ENCODE measurements at regions not wholly inside any gene's neighbourhood (a gene's known extent, or its start where the extent isn't known, plus 50 kb on each side); places are given as distances from the start of the nearest gene placed in this dataset.

DNA sequence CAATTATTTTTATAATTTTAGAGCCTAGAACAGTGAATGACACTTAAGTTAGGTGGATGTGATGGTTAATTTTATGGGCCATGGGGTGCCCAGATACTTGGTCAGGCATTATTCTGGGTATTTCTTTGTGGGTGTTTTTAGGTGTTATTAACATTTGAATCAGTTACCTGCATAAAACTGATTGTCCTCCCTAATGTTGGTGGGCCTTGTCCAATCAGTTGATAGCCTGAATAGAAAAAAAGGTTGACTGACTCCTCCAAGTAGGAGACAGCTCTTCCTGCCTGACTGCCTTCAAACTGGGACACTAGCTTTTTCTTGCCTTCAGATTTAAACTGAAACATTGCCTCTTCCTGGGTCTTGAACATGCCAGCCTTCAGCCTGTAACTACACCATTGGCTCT lies 312.9 kb upstream of the FIGN start:
- no peak overlapping the region for H3K4me3 ChIP-seq
- no peak overlapping the region for H3K27ac ChIP-seq

DNA sequence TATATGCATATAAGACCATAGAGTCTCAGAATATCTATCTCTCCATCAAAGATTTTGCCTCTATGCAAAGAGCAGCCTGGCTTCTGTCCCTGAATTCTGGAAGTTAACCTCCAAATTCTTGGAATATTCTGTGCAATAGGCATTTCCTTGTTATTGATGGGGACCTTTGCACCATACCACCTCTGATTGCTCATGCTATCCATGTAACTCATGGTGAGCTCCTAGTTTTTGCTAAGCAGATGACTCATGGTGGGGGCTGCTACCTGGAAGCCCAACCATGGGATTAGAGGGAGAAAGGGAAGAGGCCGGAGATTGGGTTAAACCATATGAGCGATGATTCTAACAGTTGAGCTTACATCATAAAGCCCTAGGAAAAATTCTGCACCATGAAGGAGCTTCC lies 310.2 kb upstream of the FIGN start:
- no peak overlapping the region for H3K27ac ChIP-seq

DNA sequence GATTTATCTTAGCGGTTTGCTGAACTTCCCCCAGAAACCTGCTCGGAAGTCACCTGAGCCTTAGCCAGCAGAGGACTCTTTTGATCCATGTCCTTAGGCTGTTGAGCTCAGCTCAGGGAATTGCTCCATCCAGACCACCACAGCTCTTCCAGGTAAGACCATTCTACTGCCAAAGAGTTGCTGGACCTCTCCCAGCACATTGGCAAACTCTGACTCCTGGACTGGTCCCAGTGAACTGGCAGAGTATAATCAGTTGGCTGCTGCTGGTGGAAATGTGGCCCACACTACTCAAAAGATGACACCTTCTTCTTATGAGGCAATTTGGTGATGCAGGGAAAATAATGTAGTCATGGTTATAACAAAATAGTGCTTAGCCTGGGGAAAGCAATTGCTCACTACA lies 308.8 kb upstream of the FIGN start:
- H3K27ac ChIP-seq = no peak overlapping the region

More for the DNA sequence above, 310.2 kb upstream of the FIGN start:
- H3K4me3 ChIP-seq = no peak overlapping the region

DNA sequence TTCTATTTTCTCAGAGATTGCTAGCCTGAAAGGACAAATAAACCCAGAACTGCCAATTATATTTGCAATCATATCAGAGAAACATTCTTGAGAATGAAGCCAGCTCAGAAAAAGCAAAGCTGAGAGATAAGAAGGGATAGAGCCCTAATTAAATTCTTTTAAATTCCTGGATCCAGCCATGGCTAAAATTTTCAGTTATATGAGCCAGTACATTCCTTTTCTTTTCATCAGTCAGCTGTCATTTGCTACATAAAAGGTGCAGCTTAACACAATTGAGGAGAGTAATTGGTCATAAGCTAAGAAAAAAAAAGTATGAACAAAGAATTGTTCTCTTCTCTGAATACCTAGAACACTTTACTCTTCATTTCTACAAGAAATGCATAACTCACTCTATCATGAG lies 303.5 kb upstream of the FIGN start:
- Histone ChIP-seq H3K27ac (no peak overlapping the region), H3K4me3 (no peak overlapping the region)

More for the DNA sequence above, 308.8 kb upstream of the FIGN start:
- no peak overlapping the region for H3K4me3 ChIP-seq

DNA sequence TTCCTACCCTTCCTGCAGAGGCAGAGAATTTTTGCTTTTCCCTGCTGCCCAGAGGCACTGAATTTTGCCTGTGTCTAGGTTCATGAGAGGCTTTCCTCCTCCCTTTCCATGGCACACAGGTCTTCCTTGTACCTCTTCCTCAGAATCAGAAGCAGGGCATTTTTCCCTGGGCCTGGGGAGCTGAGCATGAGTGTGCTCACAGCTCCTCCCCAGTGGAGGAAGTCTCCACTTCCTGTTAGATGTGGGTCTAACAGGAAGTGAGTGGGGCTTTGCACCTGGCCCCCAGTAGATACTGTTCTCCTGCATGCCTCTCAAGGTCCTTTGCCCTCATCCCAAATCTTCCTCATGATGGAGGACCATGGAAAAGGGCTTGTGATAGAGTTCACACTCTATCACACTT lies 297.2 kb upstream of the FIGN start:
- no peak overlapping the region for H3K4me3 ChIP-seq
- no peak overlapping the region for H3K27ac ChIP-seq

DNA sequence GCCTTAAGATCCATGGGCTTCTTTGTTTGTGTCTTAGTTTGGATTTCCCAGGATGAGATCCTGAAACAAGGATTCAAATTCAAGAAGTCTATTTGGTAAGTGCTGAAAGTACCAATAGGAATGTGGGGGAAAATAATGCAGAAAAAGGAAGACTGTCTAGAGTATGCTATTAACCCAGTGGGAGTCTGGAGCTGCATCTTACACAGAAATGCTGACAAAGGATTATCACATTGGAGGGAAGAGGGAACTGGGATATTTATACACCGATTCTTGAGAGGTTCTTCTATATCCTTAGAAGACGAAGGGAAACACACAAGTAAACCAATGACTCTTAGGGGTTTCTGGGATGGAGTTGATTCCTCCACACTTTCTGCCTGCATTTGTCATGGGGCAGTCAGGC lies 294.8 kb upstream of the FIGN start:
- no peak overlapping the region for H3K4me3 ChIP-seq
- no peak overlapping the region for H3K27ac ChIP-seq

DNA sequence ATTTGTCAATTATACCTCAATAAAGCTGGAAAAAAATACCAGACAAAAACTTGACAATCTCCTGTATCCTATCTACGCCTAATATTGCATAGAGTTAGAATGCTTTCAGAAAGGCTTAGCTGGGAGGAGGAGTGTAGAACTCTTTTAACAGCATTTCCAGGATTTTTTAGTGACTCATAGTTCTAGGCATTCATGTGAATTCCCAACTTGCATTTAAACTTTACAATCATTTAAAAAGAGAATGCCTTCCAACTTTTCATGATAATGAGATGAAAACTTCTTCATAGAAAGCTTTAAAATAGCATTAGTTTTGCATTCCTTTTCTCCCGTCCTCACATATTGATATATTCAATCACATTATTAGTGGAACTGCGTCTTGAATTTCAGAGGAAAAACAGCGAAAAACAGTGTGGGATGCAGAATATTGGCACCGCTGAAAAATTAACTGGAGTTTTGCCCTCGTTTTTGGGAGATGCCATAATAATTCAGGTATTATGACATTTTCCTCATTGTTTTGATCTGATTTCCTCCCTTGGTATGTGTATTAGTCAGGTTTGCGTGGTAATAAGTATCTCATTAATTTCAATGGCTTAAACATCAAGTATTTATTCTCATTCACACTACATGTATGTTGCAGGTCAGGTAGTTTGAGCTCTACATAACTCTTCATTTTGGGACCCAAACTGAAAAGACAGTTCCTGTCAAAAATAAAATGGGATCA lies 293.2 kb upstream of the FIGN start:
- no peak overlapping the region for H3K4me3 ChIP-seq

DNA sequence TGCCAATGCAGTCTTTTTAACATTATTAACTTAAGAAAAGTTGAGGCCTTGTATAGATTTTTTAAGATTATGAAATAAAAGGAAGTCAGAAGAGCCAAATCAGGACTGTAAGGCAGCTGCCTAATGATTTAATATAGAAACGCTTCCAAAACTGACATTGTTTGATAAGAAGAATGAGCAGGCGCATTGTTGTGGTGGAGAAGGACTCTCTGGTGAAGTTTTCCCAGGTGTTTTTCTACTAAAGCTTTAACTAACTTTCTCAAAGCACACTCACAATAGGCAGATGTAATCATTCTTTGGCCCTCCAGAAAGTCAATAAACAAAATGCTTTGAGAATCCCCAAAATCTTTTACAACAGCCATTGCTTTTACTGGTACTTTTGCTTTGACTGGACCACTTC lies 288.6 kb upstream of the FIGN start:
- H3K4me3 ChIP-seq = no peak overlapping the region
- no peak overlapping the region for H3K27ac ChIP-seq

More for the DNA sequence above, 293.2 kb upstream of the FIGN start:
- no peak overlapping the region for H3K27ac ChIP-seq

DNA sequence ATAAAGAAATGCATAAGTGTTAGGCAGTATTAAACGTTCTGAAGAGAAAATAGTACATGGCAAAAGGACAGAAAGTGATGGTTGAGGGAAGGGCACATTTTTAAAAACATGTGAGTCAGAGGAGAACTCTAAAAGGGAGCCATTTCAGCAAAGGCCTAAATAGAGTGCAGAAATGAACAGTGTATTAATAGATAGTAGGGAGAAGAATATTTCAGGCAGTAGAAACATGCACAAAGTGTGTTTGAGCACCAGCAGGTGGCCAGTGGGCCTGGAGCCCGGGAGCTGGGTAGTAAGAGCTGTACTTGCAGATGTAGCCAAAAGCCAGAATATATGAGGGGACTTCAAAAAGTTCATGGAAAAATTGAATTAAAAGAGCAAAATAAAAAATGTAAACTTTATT lies 288.1 kb upstream of the FIGN start:
- Histone ChIP-seq H3K4me3 (no peak overlapping the region), H3K27ac (no peak overlapping the region)

DNA sequence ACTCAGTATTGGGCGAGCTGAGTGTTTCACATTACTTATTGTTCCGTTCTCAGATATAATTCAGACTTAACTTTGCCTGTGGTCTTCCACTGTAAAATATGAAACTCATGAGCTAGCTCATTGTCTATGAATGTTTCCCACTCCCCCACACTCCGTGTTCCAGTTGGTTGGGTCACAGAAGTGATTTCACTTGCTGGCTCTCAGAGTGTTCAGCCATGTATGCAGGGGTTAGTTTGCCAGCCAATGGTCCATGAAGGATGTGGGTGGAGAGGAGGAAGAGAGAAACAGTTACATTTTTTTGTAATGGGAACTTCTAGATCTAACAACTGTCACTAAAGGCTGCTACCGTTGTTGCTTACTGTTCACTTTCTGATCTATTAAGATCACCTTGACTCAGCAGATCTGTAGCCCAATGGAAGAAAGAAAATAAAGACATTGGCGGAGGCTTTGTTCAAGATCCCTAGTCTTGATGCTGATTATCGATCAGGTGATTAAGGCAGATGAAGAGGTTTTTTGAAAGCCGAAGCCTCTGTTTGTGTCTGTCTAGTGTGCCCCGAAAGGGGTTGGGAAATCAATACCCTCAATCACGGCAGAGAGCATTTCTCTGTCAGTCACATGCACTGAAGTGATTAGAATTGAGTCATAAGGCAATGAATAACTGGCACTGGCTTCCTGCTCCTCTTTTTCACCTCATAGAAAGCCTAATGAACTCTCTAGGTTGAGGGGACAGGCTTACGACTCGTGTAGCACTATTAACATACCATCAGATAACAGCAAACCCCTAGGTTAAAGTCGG lies 279.7 kb upstream of the FIGN start:
- Histone ChIP-seq H3K27ac (peak overlapping the region in 1 of 21 experiments; percentile 54), H3K4me3 (no peak overlapping the region)

DNA sequence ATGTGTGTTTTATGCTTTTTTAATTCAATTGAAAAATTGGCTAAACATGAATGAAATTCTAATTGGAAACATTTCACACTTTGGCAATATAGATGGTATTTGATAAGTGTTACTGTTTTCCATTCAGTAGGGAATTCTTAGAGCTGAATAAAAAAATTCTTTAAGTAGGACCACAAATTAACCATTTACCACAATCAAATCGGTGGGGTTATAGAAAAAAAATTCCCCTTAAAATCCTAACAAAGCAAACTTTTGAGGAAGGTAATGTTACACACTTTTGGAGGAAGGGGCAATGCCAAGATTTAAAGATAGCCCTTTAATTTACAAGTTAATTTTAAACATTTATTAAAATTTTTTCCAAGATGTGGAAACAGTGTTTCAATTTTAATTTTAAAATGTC lies 279.0 kb upstream of the FIGN start:
- no peak overlapping the region for H3K4me3 ChIP-seq
- H3K27ac ChIP-seq = peak overlapping the region in 1 of 21 experiments; percentile 39

DNA sequence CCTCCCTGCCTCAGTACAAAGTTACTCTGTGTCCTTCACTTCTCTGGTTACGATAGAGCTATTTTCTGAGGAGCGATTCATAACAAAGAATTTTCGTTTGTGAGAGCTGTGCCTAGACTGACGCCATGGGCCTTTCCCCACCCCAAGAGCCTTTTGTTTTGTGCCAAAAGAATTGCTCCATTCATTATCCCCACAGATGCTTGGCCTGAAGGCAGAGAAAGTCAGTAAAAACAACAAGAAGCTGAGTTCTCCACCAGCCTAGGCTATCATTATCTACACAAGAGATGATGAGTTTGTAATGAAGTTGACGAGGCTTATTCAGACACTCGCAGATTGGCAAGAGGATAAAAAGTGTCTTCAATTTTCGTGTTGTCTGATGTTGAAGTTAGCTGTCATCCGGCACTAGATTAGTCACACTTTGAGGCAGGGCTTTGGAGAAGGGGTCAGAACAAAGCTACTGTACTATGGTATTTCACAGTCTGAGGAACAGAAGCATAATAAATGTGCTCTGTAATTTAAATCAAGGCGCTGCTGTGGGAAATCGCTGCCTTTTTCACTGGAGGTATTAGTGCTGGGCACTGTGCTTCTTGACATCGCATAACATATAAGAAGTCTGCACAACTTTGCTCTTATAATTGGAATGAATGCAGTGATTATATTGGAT lies 278.4 kb upstream of the FIGN start:
- H3K27ac ChIP-seq = peak overlapping the region in 2 of 21 experiments; percentile 32 to 39

DNA sequence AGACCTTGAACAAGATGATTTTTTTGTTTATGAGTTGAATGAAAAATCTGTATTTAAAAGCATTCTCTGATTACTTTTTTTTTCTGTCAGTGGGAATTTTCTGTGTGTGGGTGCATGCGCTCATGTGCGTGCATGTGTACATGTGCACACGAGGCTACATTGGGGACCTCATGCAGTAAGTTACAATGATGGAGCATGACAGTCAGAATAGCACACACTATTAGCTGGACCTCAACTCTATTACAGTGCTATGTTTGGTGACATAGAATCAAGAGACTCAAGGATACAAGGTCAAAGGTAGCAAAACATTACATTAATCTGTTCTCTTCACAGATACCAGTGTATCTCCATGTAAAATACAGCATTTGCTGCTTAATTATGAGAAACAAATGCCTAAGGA lies 276.8 kb upstream of the FIGN start:
- Histone ChIP-seq H3K4me3 (no peak overlapping the region), H3K27ac (no peak overlapping the region)

More for the DNA sequence above, 278.4 kb upstream of the FIGN start:
- H3K4me3 ChIP-seq = no peak overlapping the region

DNA sequence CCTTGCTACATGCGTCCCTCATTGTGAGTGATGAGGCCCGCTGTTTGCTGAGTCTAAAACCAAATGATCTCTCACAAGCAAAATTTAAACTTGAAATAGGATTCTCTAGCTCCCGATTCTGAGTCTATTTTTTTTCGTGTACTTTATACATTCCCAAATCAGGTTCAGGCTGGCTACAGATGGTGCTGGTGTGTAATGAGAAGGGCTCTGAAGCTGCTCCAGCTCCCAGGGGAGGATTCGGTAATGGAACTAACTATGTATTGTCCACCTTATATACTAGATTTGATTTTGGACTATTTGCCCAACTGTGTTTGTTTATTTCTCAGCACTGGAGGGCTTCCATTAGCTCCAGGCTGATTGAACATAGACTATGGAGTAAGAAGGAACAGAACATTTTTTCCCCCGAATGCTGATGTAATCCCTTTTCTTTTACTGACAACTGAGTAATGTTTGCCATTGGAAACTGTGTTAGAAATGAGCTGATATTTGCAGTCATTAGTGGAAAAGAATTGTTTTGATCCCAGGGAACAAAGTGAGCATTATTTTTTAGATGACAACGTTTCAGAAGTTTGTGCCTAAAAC lies 274.0 kb upstream of the FIGN start:
- Histone ChIP-seq H3K27ac (no peak overlapping the region), H3K4me3 (no peak overlapping the region)

DNA sequence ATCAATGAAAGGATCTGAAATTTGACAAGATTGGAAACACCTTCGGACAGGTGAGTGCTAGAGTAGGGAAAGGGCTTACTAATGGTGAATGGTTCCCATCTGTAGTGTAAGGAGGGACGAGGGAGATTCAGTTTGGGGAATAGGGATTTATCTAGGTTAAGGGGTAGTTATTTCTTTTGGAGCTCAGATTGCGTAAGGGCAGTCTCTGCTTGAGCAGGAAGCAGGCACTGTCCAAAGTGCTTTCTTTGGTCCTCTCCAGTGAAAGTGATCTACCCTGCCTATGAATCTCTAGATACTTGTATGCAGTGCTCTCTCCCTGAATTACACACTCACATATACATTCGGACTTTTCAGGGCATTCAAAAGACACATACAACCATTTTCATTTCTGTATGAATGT lies 272.9 kb upstream of the FIGN start:
- Histone ChIP-seq H3K4me3 (no peak overlapping the region), H3K27ac (no peak overlapping the region)

DNA sequence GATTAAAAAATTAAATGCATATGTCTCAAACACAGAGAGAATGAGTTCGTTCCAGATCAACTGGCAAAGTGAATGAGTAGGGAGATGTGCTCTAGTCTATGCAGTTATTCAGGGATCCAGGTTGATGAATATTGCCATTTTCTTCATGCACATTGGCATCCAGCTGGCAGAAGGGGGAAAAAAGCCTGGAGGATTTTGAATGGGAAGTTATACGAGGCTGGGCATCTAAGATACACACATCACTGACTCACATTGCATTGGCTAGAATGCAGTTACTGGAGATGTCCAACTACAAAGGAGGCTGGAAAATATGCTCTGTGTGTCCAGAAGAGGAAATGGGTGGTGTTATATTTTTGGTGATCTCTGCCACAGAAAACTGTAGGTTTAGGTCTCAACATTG lies 270.9 kb upstream of the FIGN start:
- H3K4me3 ChIP-seq = no peak overlapping the region

DNA sequence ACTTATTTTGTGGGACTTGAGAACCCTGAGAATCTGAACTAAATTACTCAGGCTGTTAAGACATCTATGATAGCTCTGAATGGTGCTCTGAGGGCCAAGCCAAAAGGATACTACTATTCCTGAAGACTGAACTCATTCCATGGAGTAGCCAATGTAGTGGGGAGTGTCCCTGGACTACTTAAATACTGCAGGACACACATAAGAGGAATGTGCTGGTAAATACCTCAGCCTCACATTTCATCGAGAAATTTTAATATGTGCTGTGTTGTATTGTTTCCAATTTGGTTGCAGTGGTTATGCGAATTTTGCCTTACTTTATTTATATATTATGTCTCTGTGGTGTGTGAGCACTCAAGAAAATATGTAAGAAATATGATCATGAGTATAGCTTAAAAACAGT lies 264.4 kb upstream of the FIGN start:
- H3K4me3 ChIP-seq = no peak overlapping the region

More for the DNA sequence above, 270.9 kb upstream of the FIGN start:
- no peak overlapping the region for H3K27ac ChIP-seq

DNA sequence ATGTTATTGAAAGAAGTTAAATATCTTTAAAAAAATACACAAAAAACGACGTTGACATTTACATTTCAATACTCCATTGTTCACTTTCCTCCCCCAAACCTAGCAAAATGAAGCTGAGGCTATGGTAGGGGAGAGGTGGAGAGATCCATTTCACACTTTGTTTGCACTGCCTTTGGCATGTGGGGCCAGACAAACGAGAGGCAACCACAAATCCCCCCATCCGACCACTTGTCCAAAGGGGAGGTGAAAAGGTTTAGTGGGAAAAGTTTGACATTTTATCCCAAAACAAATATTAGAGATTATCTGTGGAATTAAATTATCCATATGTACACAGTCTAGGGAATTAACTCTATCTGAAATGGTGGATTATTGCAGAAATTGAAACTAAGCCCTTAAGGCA lies 261.7 kb upstream of the FIGN start:
- no peak overlapping the region for H3K4me3 ChIP-seq

More for the DNA sequence above, 264.4 kb upstream of the FIGN start:
- H3K27ac ChIP-seq = no peak overlapping the region

DNA sequence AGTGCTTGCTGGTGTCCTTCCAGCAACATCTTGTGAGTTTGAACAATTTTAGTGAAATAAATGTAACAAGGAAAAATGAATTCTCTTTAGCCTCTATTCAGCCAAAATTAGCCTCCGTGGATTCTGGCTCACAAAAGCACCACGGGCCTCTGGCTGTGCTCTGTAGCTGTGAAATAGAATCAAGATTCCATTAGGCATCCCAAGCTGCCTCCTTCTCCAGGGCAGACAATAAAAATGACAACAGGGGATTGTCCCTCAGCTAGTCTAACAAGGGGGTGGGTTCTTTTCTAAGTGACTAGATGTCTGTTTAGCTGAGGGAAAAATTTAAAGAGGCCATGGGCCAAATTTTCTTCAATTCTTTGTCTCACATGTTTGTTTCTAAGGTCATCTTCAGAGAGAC lies 254.7 kb upstream of the FIGN start:
- Histone ChIP-seq H3K27ac (no peak overlapping the region), H3K4me3 (no peak overlapping the region)

More for the DNA sequence above, 261.7 kb upstream of the FIGN start:
- H3K27ac ChIP-seq = no peak overlapping the region

DNA sequence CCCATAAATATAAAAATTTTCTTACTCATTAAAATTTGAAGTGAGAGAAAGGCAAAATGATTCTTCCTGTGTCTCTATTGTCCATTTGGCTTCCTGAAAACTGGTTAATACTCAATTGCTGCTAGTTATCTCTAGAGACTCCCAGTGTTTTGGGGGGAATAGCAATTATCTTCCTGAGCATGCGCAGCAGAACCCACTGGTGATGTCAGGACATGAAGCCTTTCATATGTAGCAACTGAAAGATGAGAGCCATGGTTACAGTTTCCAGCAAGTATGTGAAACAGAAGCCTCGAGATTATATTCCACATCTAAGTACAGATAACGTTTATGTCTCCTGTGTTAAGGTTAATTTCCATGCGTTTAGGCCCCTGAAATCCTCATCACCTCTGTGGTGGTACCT lies 254.3 kb upstream of the FIGN start:
- Histone ChIP-seq H3K27ac (no peak overlapping the region), H3K4me3 (no peak overlapping the region)

Data from skin epidermis (tissue), 12 donors.